ENCODE measurements at regions not wholly inside any gene's neighbourhood (a gene's known extent, or its start where the extent isn't known, plus 50 kb on each side); places are given as distances from the start of the nearest gene placed in this dataset.

- Histone ChIP-seq H2AFZ (ENCODE audit: low read length) (no peak overlapping the region), H4K20me1 (ENCODE audit: low read length) (no peaks in the 10 kb centered on the region), H3K36me3 (ENCODE audit: low read depth, low read length) (no peaks in the 10 kb centered on the region), H3K4me2 (ENCODE audit: low read length) (peak overlapping the region; percentile 55), H3K79me2 (ENCODE audit: low read length) (no peaks in the 10 kb centered on the region), H3K27me3 (ENCODE audit: low read length) (no peaks in the 10 kb centered on the region), H3K27ac (ENCODE audit: low read length) (peak overlapping the region; percentile 85), H3F3A (ENCODE audit: low read length, unreplicated experiment) (no peaks in the 10 kb centered on the region), H3K9me3 (ENCODE audit: low read length) (0 out of 2 replicates have a peak, but pooled peaks cover 5% of the 10 kb centered on the region), H3K9me2 (replicated peaks; ENCODE audit: low read length) (no peaks in the 10 kb centered on the region), H3K4me3 (ENCODE audit: low read length) (no peak overlapping the region), H3K9ac (ENCODE audit: low read length) (peak overlapping the region; percentile 41; the same call in 1 of the 2 replicates), H3K4me1 (ENCODE audit: insufficient read depth, low read length) (peaks cover 31% of the 10 kb centered on the region)
- no peak for TF ChIP-seq EZH2phosphoT487 (IDR thresholded peaks at IDR 0.05; ENCODE audit: borderline replicate concordance, low read length)
- TF ChIP-seq EZH2 (IDR thresholded peaks at IDR 0.05; ENCODE audit: low read length, unreplicated experiment): no peak
- TF ChIP-seq, protein P1, sequence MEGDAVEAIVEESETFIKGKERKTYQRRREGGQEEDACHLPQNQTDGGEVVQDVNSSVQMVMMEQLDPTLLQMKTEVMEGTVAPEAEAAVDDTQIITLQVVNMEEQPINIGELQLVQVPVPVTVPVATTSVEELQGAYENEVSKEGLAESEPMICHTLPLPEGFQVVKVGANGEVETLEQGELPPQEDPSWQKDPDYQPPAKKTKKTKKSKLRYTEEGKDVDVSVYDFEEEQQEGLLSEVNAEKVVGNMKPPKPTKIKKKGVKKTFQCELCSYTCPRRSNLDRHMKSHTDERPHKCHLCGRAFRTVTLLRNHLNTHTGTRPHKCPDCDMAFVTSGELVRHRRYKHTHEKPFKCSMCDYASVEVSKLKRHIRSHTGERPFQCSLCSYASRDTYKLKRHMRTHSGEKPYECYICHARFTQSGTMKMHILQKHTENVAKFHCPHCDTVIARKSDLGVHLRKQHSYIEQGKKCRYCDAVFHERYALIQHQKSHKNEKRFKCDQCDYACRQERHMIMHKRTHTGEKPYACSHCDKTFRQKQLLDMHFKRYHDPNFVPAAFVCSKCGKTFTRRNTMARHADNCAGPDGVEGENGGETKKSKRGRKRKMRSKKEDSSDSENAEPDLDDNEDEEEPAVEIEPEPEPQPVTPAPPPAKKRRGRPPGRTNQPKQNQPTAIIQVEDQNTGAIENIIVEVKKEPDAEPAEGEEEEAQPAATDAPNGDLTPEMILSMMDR (conservative IDR thresholded peaks at IDR 0.05; ENCODE audit: low read depth, low read length): no peak
- peak; percentile 80 for DNase-seq
- intact Hi-C loops (cut with micrococcal nuclease): loop anchor here (10.0 kb wide), 1 partner anchor 147 kb away; no protein-coding TSS in a partner anchor
- CTCF ChIA-PET: no interaction called here
- no TSS peak for BruUV-seq (replicated peaks)
- peak; percentile 52 for ATAC-seq
- POLR2A ChIA-PET (ENCODE audit: unreplicated experiment): no interaction called here
These were observed 175.2 kb upstream of the SPATS2L start for GRCh38 chr2:200131307-200131706.

DNA sequence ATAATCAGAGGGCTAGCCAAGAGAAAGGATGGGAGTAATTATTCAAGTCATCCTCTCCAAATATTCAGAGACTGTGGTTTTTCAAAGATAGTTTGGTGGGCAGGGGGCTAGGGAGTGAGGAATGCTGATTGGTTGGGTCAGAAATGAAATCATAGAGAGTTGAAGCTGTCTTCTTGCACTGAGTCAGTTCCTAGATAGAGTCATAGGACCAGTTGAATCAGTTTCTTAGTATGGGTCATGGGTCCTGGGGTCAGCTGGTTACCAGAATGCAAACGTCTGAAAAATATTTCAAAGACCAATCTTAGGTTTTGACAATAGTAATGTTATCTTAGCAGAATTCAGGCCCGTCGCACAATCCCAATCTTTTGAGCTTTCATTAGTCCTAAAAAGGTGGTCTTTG, 171.4 kb upstream of the SPATS2L start:
- Histone ChIP-seq H2AFZ (ENCODE audit: low read length) (no peak overlapping the region), H3K79me2 (ENCODE audit: low read length) (no peaks in the 10 kb centered on the region), H4K20me1 (ENCODE audit: low read length) (no peaks in the 10 kb centered on the region), H3K9ac (ENCODE audit: low read length) (no peak overlapping the region), H3K9me2 (replicated peaks; ENCODE audit: low read length) (no peaks in the 10 kb centered on the region), H3K27me3 (ENCODE audit: low read length) (no peaks in the 10 kb centered on the region), H3K27ac (ENCODE audit: low read length) (no peak overlapping the region), H3K4me2 (ENCODE audit: low read length) (no peak overlapping the region), H3K9me3 (ENCODE audit: low read length) (0 out of 2 replicates have a peak, but pooled peaks cover 5% of the 10 kb centered on the region), H3K4me1 (ENCODE audit: insufficient read depth, low read length) (peaks cover 22% of the 10 kb centered on the region), H3K4me3 (ENCODE audit: low read length) (no peak overlapping the region), H3K36me3 (ENCODE audit: low read depth, low read length) (no peaks in the 10 kb centered on the region), H3F3A (ENCODE audit: low read length, unreplicated experiment) (no peaks in the 10 kb centered on the region)
- ATAC-seq (no peak), DNase-seq (no peak)
- ChIA-PET POLR2A (ENCODE audit: unreplicated experiment) (interaction anchor here (0.5 kb wide), 1 partner anchor 81 kb away, joined by 5 read pairs; no protein-coding TSS in a partner anchor), CTCF (no interaction called here)
- intact Hi-C loops (cut with micrococcal nuclease): loop anchor here (10.0 kb wide), 1 partner anchor 150 kb away; no protein-coding TSS in a partner anchor
- BruUV-seq (replicated peaks): no TSS peak
- TF ChIP-seq, protein P1 (conservative IDR thresholded peaks at IDR 0.05; ENCODE audit: low read depth, low read length): no peak
- no peak for TF ChIP-seq EZH2 (IDR thresholded peaks at IDR 0.05; ENCODE audit: low read length, unreplicated experiment)
- no peak for TF ChIP-seq EZH2phosphoT487 (IDR thresholded peaks at IDR 0.05; ENCODE audit: borderline replicate concordance, low read length)

DNA sequence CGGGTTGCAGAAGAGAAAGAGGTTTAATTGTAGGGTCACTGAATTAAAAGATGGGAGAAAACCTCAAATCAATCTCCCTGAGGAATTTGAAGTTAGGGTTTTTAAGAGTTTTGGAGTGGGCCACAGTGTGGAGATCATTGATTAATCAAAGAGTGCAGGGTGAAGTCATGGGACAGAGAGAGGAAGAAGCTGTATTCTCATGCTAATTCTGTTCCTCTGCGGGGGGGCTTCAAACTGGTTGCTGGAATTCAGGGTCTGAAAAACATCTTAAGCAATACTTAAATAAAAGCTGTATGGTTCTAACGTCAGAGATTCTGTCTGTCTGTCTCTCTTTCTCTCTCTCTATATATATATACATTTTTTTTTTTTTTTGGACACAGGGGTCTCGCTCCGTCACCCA, 169.8 kb upstream of the SPATS2L start:
- Histone ChIP-seq H3K36me3 (ENCODE audit: low read depth, low read length) (no peaks in the 10 kb centered on the region), H3K4me1 (ENCODE audit: insufficient read depth, low read length) (peaks cover 7% of the 10 kb centered on the region), H3K27ac (ENCODE audit: low read length) (no peak overlapping the region), H3K9ac (ENCODE audit: low read length) (no peak overlapping the region), H3K9me3 (ENCODE audit: low read length) (0 out of 2 replicates have a peak, but pooled peaks cover 5% of the 10 kb centered on the region), H3K4me3 (ENCODE audit: low read length) (no peak overlapping the region), H3K9me2 (replicated peaks; ENCODE audit: low read length) (no peaks in the 10 kb centered on the region), H3K27me3 (ENCODE audit: low read length) (no peaks in the 10 kb centered on the region), H3K4me2 (ENCODE audit: low read length) (no peak overlapping the region), H3K79me2 (ENCODE audit: low read length) (no peaks in the 10 kb centered on the region), H3F3A (ENCODE audit: low read length, unreplicated experiment) (no peaks in the 10 kb centered on the region), H2AFZ (ENCODE audit: low read length) (no peak overlapping the region), H4K20me1 (ENCODE audit: low read length) (no peaks in the 10 kb centered on the region)
- no TSS peak for BruUV-seq (replicated peaks)
- CTCF ChIA-PET: interaction anchor here (0.6 kb wide), 1 partner anchor 147 kb away, joined by 3 read pairs; no protein-coding TSS in a partner anchor
- TF ChIP-seq EZH2 (IDR thresholded peaks at IDR 0.05; ENCODE audit: low read length, unreplicated experiment): no peak
- no peak for TF ChIP-seq EZH2phosphoT487 (IDR thresholded peaks at IDR 0.05; ENCODE audit: borderline replicate concordance, low read length)
- TF ChIP-seq, protein P1 (conservative IDR thresholded peaks at IDR 0.05; ENCODE audit: low read depth, low read length): no peak
- DNase-seq (no peak), ATAC-seq (no peak)
- intact Hi-C loops (cut with micrococcal nuclease): loop anchor here (10.0 kb wide), 1 partner anchor 152 kb away; no protein-coding TSS in a partner anchor
- POLR2A ChIA-PET (ENCODE audit: unreplicated experiment): no interaction called here
